WTC11 (cell line): ENCODE measurements at regions not wholly inside any gene's neighbourhood (a gene's known extent, or its start where the extent isn't known, plus 50 kb on each side); places are given as distances from the start of the nearest gene placed in this dataset.
"Not testable (repeated sequence)": the region's sequence is repeated elsewhere in the genome, so short reads cannot be mapped to it uniquely, and the experiment has no call there.

Experiments
- MXD4 ChIP-seq: fragments of 250-450 bp; sonication (Bioruptor Pico); IDR thresholded peaks from 2 replicates; pipeline ENCODE4 v1.8.0; 2021; ENCODE audit warnings: mild to moderate bottlenecking, moderate library complexity, borderline replicate concordance
- NR3C1 ChIP-seq: sonication (generic); formaldehyde crosslinking; conservative IDR thresholded peaks from 2 replicates; pipeline ENCODE4 v1.8.1; 2023; ENCODE audit warnings: low read depth, mild to moderate bottlenecking, missing genetic modification reagents
- TF ChIP-seq, protein P1 (sequence below): fragments of 200-600 bp; IDR thresholded peaks from 2 replicates; pipeline ENCODE4 v1.8.0; 2022; ENCODE audit warnings: antibody characterized with exemption

DNA sequence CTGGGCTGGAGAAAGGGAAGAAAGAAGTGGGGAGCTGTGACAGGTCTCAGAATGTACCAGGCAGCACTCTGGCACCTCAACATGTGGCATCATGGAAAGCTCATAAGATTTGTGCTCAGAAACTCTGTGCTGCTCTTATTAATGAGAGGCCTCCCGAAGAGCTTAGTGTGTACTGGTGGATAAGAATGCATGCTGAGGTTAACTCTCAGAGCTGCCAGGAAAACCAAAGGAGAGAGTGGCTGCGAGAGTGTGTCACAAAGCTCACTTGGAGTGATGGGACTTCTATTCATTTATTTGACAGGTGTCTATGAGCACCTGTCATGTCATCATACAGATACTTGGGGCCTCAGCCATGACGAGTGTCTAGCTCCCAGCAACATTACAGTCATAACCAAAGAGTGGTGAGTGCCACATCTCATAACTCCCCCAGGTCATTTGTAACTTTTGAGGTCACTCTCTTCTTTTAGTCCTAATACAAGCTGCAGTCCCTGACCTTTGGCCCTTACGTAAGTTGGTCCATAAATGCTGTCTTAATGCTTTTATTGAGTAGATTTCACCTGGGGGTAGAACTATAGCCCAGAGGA, 131.9 kb downstream of the TRIM43 start:
- not testable (repeated sequence) for TF ChIP-seq MXD4, NR3C1 (CRISPR knock-in tag)
- TF ChIP-seq, protein P1, sequence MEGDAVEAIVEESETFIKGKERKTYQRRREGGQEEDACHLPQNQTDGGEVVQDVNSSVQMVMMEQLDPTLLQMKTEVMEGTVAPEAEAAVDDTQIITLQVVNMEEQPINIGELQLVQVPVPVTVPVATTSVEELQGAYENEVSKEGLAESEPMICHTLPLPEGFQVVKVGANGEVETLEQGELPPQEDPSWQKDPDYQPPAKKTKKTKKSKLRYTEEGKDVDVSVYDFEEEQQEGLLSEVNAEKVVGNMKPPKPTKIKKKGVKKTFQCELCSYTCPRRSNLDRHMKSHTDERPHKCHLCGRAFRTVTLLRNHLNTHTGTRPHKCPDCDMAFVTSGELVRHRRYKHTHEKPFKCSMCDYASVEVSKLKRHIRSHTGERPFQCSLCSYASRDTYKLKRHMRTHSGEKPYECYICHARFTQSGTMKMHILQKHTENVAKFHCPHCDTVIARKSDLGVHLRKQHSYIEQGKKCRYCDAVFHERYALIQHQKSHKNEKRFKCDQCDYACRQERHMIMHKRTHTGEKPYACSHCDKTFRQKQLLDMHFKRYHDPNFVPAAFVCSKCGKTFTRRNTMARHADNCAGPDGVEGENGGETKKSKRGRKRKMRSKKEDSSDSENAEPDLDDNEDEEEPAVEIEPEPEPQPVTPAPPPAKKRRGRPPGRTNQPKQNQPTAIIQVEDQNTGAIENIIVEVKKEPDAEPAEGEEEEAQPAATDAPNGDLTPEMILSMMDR = not testable (repeated sequence)
